SH-SY5Y (cell line): ENCODE measurements at regions not wholly inside any gene's neighbourhood (a gene's known extent, or its start where the extent isn't known, plus 50 kb on each side); places are given as distances from the start of the nearest gene placed in this dataset.

Experiments
- GATA2 ChIP-seq: IDR thresholded peaks from 2 replicates; pipeline ENCODE4 v1.6.1; 2011; ENCODE audit warnings: mild to moderate bottlenecking, low read depth, low read length
- GATA3 ChIP-seq: IDR thresholded peaks from 2 replicates; pipeline ENCODE4 v1.6.1; 2011; ENCODE audit warnings: low read depth, mild to moderate bottlenecking, low read length, moderate library complexity

DNA sequence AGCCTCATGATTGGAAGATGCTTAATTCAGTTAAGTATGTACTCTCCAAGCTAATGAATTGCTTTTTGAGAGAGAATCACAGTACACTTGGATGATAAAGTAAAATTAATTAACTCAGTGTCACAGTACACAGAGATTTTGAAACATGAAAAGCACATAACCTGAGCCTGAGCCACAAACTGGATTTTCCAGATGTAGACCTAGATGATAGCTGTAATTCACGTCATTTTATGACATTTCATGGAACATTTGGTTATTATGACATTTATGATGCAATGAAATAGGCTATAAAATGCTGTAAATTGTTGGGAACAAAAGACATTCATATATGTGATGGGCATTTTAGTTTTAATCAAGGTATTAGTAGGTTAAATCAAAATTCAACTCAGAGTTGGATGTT, 983.7 kb downstream of the STPG2 start:
- TF ChIP-seq GATA2 (no peak), GATA3 (no peak)
